ENCODE measurements at regions not wholly inside any gene's neighbourhood (a gene's known extent, or its start where the extent isn't known, plus 50 kb on each side); places are given as distances from the start of the nearest gene placed in this dataset.

GRCh38 chr7:52753855-52754254 is 281.6 kb upstream of the POM121L12 start:
- H3K36me3 ChIP-seq (ENCODE audit: control insufficient read depth, insufficient read depth, low read length): no peaks in the 10 kb centered on the region
- H3K4me3 ChIP-seq (ENCODE audit: low read depth, low read length): no peak overlapping the region
- H3K27me3 Mint-ChIP-seq (ENCODE audit: insufficient read depth, unreplicated experiment): no peaks in the 10 kb centered on the region
- ChIA-PET CTCF (no interaction called here), POLR2A (no interaction called here)
- no peaks in the 10 kb centered on the region for H3K4me1 ChIP-seq
- no peak overlapping the region for H3K4me3 Mint-ChIP-seq (ENCODE audit: unreplicated experiment)
- no TSS peak for BruUV-seq (replicated peaks)
- DNase-seq: peak in 1 of 2 experiments; percentile 41
- H3K9me3 Mint-ChIP-seq (ENCODE audit: unreplicated experiment): no peaks in the 10 kb centered on the region
- H3K27me3 ChIP-seq (replicated peaks; ENCODE audit: control insufficient read depth, insufficient read depth, low read length): no peaks in the 10 kb centered on the region
- H3K4me1 Mint-ChIP-seq (ENCODE audit: low read depth, unreplicated experiment): peaks cover 7% of the 10 kb centered on the region
- intact Hi-C loops (cut with micrococcal nuclease; ENCODE audit: unreplicated experiment): no loop called here
- H3K9me3 ChIP-seq: no peaks in the 10 kb centered on the region
- no peak overlapping the region for H3K27ac Mint-ChIP-seq (ENCODE audit: unreplicated experiment)
- TF ChIP-seq CTCF (IDR thresholded peaks at IDR 0.05; ENCODE audit: insufficient read depth in 1 of 2, low read depth in 1 of 2, low read length in 1 of 2, severe bottlenecking in 1 of 2, unreplicated experiment in 1 of 2): no peak
- no peaks in the 10 kb centered on the region for H3K36me3 Mint-ChIP-seq (ENCODE audit: insufficient read depth, unreplicated experiment)

GRCh38 chr7:52752891-52753290 is 282.5 kb upstream of the POM121L12 start:
- H3K27me3 Mint-ChIP-seq (ENCODE audit: insufficient read depth, unreplicated experiment): no peaks in the 10 kb centered on the region
- no peak for TF ChIP-seq CTCF (IDR thresholded peaks at IDR 0.05; ENCODE audit: insufficient read depth in 1 of 2, low read depth in 1 of 2, low read length in 1 of 2, severe bottlenecking in 1 of 2, unreplicated experiment in 1 of 2)
- no peaks in the 10 kb centered on the region for H3K4me1 ChIP-seq
- ChIA-PET POLR2A (no interaction called here), CTCF (no interaction called here)
- no peaks in the 10 kb centered on the region for H3K27me3 ChIP-seq (replicated peaks; ENCODE audit: control insufficient read depth, insufficient read depth, low read length)
- no peaks in the 10 kb centered on the region for H3K36me3 ChIP-seq (ENCODE audit: control insufficient read depth, insufficient read depth, low read length)
- no peak overlapping the region for H3K4me3 ChIP-seq (ENCODE audit: low read depth, low read length)
- BruUV-seq (replicated peaks): no TSS peak
- no peak overlapping the region for H3K4me3 Mint-ChIP-seq (ENCODE audit: unreplicated experiment)
- no peaks in the 10 kb centered on the region for H3K9me3 ChIP-seq
- no peaks in the 10 kb centered on the region for H3K9me3 Mint-ChIP-seq (ENCODE audit: unreplicated experiment)
- intact Hi-C loops (cut with micrococcal nuclease; ENCODE audit: unreplicated experiment): no loop called here
- no peak overlapping the region for H3K27ac Mint-ChIP-seq (ENCODE audit: unreplicated experiment)
- peaks cover 7% of the 10 kb centered on the region for H3K4me1 Mint-ChIP-seq (ENCODE audit: low read depth, unreplicated experiment)
- no peaks in the 10 kb centered on the region for H3K36me3 Mint-ChIP-seq (ENCODE audit: insufficient read depth, unreplicated experiment)
- no peak for DNase-seq

GRCh38 chr7:52749880-52750279 is 285.6 kb upstream of the POM121L12 start:
- H3K36me3 Mint-ChIP-seq (ENCODE audit: insufficient read depth, unreplicated experiment): no peaks in the 10 kb centered on the region

More at GRCh38 chr7:52749880-52750279, 285.6 kb upstream of the POM121L12 start:
- no peaks in the 10 kb centered on the region for H3K9me3 ChIP-seq
- H3K36me3 ChIP-seq (ENCODE audit: control insufficient read depth, insufficient read depth, low read length): no peaks in the 10 kb centered on the region
- no peak overlapping the region for H3K4me3 ChIP-seq (ENCODE audit: low read depth, low read length)
- Mint-ChIP-seq H3K4me3 (ENCODE audit: unreplicated experiment) (no peak overlapping the region), H3K27me3 (ENCODE audit: insufficient read depth, unreplicated experiment) (no peaks in the 10 kb centered on the region), H3K4me1 (ENCODE audit: low read depth, unreplicated experiment) (peaks cover 7% of the 10 kb centered on the region), H3K9me3 (ENCODE audit: unreplicated experiment) (no peaks in the 10 kb centered on the region), H3K27ac (ENCODE audit: unreplicated experiment) (no peak overlapping the region)
- H3K27me3 ChIP-seq (replicated peaks; ENCODE audit: control insufficient read depth, insufficient read depth, low read length): no peaks in the 10 kb centered on the region
- H3K4me1 ChIP-seq: no peaks in the 10 kb centered on the region
- intact Hi-C loops (cut with micrococcal nuclease; ENCODE audit: unreplicated experiment): no loop called here
- TF ChIP-seq CTCF (IDR thresholded peaks at IDR 0.05; ENCODE audit: insufficient read depth in 1 of 2, low read depth in 1 of 2, low read length in 1 of 2, severe bottlenecking in 1 of 2, unreplicated experiment in 1 of 2): peak; percentile 20 to 21
- BruUV-seq (replicated peaks): no TSS peak
- ChIA-PET POLR2A (no interaction called here), CTCF (no interaction called here)
- DNase-seq: peak in 1 of 2 experiments; percentile 11

Measured in Caco-2 (cell line).